Mucosa of descending colon (tissue), 3 donors: ENCODE measurements at regions not wholly inside any gene's neighbourhood (a gene's known extent, or its start where the extent isn't known, plus 50 kb on each side); places are given as distances from the start of the nearest gene placed in this dataset.

Experiments
- ATAC-seq: fragments of 200-7000 bp; cut with Tn5 transposase; one replicate; pipeline ENCODE4 v1.9.1; 2020; ENCODE audit warnings: mild to moderate bottlenecking, moderate library complexity
- DNase-seq, 3 donors: peaks; one replicate each; pipeline ENCODE4 v3.0.0-alpha.2; 2020
- H3K36me3 ChIP-seq: fragments of 200-600 bp; one replicate; pipeline ENCODE4 v1.8.0; 2021; ENCODE audit warnings: low read depth, mild to moderate bottlenecking
- H3K4me1 ChIP-seq: fragments of 200-600 bp; one replicate; pipeline ENCODE4 v1.8.0; 2021; ENCODE audit warnings: low read depth, mild to moderate bottlenecking
- H3K4me3 ChIP-seq: fragments of 200-600 bp; one replicate; pipeline ENCODE4 v1.8.0; 2021; ENCODE audit warnings: mild to moderate bottlenecking
- H3K9me3 ChIP-seq: fragments of 200-600 bp; one replicate; pipeline ENCODE4 v1.8.0; 2021; ENCODE audit warnings: mild to moderate bottlenecking
- intact Hi-C, 2 donors: fragments of 100-400 bp; cut with DNase I in 1 of 2; cut with micrococcal nuclease in 1 of 2; formaldehyde crosslinking; loops; one replicate each; pipeline versions ENCODE4 v1.11.0 to v1.11.1; 2022; cut with DNase I, micrococcal nuclease
- TF ChIP-seq, protein P1 (sequence below): fragments of 200-600 bp; IDR thresholded peaks from one replicate; pipeline ENCODE4 v1.8.0; 2022; ENCODE audit warnings: antibody characterized with exemption, mild to moderate bottlenecking
- donor health status: DM: no; HTN: no; CAD: no; lungs with moderate emphysema.
- donor health status: DM: no; HTN: no; CAD: no.
- donor health status: DM: no; HTN: yes; CAD: no.

DNA sequence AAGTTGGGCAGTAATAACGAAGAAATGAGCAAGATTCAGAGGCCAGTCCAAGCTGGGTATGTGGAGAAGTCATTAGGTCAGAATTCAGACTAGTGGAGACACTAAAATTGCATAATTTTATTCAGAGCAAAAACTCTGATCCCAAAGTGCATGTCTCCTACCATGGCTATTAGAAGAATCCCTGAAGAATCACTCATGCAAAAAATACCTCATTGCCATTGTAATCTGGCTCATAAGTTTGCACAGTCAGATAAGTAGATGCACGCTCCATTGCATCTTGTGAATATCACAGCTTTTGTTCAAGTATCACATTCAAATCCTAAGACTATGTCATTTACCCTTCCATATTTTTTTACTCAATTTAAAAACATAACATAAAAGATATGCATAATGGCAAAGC, 692.2 kb upstream of the KLHL29 start:
- H3K9me3 ChIP-seq: no peaks in the 10 kb centered on the region
- TF ChIP-seq, protein P1, sequence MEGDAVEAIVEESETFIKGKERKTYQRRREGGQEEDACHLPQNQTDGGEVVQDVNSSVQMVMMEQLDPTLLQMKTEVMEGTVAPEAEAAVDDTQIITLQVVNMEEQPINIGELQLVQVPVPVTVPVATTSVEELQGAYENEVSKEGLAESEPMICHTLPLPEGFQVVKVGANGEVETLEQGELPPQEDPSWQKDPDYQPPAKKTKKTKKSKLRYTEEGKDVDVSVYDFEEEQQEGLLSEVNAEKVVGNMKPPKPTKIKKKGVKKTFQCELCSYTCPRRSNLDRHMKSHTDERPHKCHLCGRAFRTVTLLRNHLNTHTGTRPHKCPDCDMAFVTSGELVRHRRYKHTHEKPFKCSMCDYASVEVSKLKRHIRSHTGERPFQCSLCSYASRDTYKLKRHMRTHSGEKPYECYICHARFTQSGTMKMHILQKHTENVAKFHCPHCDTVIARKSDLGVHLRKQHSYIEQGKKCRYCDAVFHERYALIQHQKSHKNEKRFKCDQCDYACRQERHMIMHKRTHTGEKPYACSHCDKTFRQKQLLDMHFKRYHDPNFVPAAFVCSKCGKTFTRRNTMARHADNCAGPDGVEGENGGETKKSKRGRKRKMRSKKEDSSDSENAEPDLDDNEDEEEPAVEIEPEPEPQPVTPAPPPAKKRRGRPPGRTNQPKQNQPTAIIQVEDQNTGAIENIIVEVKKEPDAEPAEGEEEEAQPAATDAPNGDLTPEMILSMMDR: no peak
- intact Hi-C loops: no loop called here
- no peak overlapping the region for H3K4me3 ChIP-seq
- DNase-seq: no peak
- no peak for ATAC-seq
- no peaks in the 10 kb centered on the region for H3K4me1 ChIP-seq
- H3K36me3 ChIP-seq: no peaks in the 10 kb centered on the region

DNA sequence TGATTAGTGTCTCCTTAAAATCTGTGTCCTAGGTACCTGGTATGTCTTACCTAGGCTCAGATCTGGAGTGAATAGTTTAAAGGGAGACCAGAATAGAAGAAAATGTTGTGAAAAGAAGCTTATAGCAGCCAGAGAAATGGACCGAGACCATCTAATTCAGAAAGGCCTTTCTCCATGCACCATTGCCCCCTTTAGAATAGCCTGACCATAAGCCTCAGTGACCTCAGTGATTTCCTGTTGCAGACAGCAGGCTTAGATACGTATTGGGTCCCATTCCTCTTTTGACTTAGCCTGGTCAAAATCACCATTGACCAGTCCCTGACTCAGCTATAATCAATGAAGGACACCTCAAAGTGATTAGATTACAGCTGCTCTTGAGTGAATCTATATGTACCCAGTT, 690.7 kb upstream of the KLHL29 start:
- Histone ChIP-seq H3K9me3 (no peaks in the 10 kb centered on the region), H3K4me1 (no peaks in the 10 kb centered on the region), H3K36me3 (no peaks in the 10 kb centered on the region), H3K4me3 (no peak overlapping the region)
- TF ChIP-seq, protein P1: no peak
- no peak for ATAC-seq
- no peak for DNase-seq
- intact Hi-C loops: no loop called here

DNA sequence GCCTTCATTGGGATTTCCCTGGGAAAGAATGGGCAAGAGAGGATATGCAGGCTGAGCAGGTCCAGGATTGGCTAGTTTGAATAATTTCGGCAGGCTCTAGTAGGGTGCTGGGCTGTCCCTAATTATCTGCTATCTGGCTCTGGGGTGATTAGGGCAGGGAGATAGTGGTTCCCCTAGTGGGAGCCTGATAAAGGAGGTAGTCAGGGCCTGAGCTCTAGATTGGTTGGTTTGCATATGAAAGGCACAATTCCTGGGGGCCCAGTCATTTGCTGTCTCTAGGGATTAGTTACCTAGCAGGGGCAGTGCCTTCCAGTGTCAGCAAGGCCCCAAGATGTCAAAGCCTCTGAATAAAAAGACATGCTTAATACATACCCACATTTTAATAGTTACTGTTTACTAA, 690.1 kb upstream of the KLHL29 start:
- no peaks in the 10 kb centered on the region for H3K4me1 ChIP-seq
- no peaks in the 10 kb centered on the region for H3K36me3 ChIP-seq
- H3K9me3 ChIP-seq: no peaks in the 10 kb centered on the region
- no peak for ATAC-seq
- TF ChIP-seq, protein P1: no peak
- DNase-seq: no peak
- H3K4me3 ChIP-seq: no peak overlapping the region
- intact Hi-C loops: no loop called here

DNA sequence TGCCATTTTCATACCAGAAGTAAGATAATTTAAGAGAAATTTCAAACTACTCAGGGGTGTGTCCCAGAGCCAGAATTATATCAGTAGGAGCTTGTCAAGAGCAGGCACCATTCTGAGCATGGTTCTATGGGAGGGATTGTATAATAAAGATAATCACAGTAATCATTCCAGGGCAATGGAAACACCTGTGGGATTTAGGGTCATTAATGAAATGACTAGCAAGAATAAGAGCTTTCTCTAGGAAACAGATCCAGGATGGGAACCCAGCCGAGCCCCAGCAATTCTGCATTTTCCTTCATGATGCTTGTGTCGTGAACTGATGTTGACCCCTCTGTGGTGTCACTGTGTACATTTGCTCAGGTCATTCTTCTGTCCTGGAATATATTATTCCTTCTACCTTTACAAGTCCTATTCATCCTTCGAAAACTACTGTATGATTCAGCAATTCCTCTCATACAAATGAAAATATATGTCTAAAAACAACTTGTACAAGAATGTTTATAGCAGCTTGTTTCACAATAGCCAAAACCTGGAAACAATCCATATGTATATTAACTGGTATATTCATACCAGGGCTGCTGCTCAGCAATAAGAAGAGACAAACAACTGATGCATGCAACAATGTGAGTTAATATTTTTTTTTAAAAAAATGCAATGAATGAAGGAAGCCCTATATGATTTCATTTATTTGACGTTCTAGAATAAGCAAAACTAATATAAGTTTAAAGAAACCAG, 687.8 kb upstream of the KLHL29 start:
- DNase-seq: no peak
- Histone ChIP-seq H3K4me1 (no peaks in the 10 kb centered on the region), H3K36me3 (no peaks in the 10 kb centered on the region), H3K9me3 (no peaks in the 10 kb centered on the region), H3K4me3 (no peak overlapping the region)
- TF ChIP-seq, protein P1: no peak
- no peak for ATAC-seq
- intact Hi-C loops: no loop called here

DNA sequence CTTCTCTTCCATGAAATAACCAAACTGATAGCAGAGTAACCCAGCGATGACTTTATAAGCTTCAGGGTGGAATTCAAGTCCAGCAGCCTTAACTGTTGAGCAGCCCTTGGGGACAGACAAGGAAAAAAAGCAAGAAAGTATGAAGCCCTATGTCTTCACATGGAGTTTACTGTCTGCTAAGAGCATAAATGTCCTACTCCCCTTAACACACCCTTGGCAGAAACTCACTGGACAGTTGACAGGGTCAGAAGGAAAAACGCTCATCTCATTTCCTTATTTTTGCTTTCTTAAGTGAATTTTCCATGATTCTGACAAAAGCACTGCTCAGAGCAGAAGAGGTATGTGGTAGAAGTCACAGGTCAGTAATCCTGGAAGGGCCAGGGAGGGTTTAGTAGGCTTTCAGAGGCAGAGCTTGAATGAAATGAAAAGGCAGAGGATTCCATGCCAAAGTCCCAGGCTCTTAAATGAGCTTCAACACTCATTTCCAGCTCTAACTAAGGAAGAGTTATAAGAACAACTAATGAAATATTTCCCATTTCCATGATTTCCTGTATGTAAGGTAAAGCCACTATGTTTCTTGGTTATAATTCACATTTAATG, 683.3 kb upstream of the KLHL29 start:
- DNase-seq (no peak), ATAC-seq (no peak)
- Histone ChIP-seq H3K9me3 (no peaks in the 10 kb centered on the region), H3K4me1 (no peaks in the 10 kb centered on the region), H3K4me3 (no peak overlapping the region), H3K36me3 (no peaks in the 10 kb centered on the region)
- TF ChIP-seq, protein P1: no peak
- intact Hi-C loops: no loop called here
